KMS-11 (cell line): ENCODE measurements at regions not wholly inside any gene's neighbourhood (a gene's known extent, or its start where the extent isn't known, plus 50 kb on each side); places are given as distances from the start of the nearest gene placed in this dataset.
"Not testable (repeated sequence)": the region's sequence is repeated elsewhere in the genome, so short reads cannot be mapped to it uniquely, and the experiment has no call there.

Experiments
- H2AFZ ChIP-seq: fragments of 200-600 bp; sonication (generic); 2 replicates; pipeline ENCODE4 v1.6.1; 2016; ENCODE audit warnings: antibody characterized with exemption, mixed run types, low read depth
- H3K27ac ChIP-seq: fragments of 200-600 bp; sonication (generic); 2 replicates; pipeline ENCODE4 v1.6.1; 2016; ENCODE audit warnings: mild to moderate bottlenecking, mixed run types
- H3K27me3 ChIP-seq: fragments of 200-600 bp; sonication (generic); 2 replicates; pipeline ENCODE4 v1.6.1; 2017; ENCODE audit warnings: mild to moderate bottlenecking, low read depth, mixed run types, moderate library complexity; ENCODE audit not compliant: insufficient read depth
- H3K36me3 ChIP-seq: fragments of 200-600 bp; sonication (generic); 2 replicates; pipeline ENCODE4 v1.6.1; 2017; ENCODE audit warnings: mild to moderate bottlenecking, mixed run types; ENCODE audit not compliant: insufficient read depth
- H3K4me1 ChIP-seq: fragments of 200-600 bp; sonication (generic); 2 replicates; pipeline ENCODE4 v1.6.1; 2016; ENCODE audit warnings: mild to moderate bottlenecking, low read depth, mixed run types; ENCODE audit not compliant: poor library complexity, severe bottlenecking
- H3K4me2 ChIP-seq: fragments of 200-600 bp; sonication (generic); 2 replicates; pipeline ENCODE4 v1.7.0; 2016; ENCODE audit warnings: mild to moderate bottlenecking, mixed run types
- H3K4me3 ChIP-seq: fragments of 200-600 bp; sonication (generic); IDR thresholded peaks from 2 replicates; pipeline ENCODE4 v1.6.1; 2017; ENCODE audit warnings: low read depth, low read length, mixed read lengths; ENCODE audit not compliant: insufficient read depth
- H3K79me2 ChIP-seq: fragments of 200-600 bp; sonication (generic); 2 replicates; pipeline ENCODE4 v1.6.1; 2016; ENCODE audit warnings: low read depth, mixed run types; ENCODE audit not compliant: insufficient read depth
- H3K9ac ChIP-seq: fragments of 200-600 bp; sonication (generic); 2 replicates; pipeline ENCODE4 v1.6.1; 2016; ENCODE audit warnings: mild to moderate bottlenecking, mixed run types
- H4K20me1 ChIP-seq: fragments of 200-600 bp; sonication (generic); 2 replicates; pipeline ENCODE4 v1.6.1; 2016; ENCODE audit warnings: mild to moderate bottlenecking, mixed run types; ENCODE audit not compliant: insufficient read depth
- TF ChIP-seq, protein P1 (sequence below): fragments of 200-600 bp; sonication (generic); conservative IDR thresholded peaks from 2 replicates; pipeline ENCODE4 v1.6.1; 2017; ENCODE audit warnings: low read depth, mild to moderate bottlenecking, antibody characterized with exemption, low read length, moderate library complexity, mixed read lengths

DNA sequence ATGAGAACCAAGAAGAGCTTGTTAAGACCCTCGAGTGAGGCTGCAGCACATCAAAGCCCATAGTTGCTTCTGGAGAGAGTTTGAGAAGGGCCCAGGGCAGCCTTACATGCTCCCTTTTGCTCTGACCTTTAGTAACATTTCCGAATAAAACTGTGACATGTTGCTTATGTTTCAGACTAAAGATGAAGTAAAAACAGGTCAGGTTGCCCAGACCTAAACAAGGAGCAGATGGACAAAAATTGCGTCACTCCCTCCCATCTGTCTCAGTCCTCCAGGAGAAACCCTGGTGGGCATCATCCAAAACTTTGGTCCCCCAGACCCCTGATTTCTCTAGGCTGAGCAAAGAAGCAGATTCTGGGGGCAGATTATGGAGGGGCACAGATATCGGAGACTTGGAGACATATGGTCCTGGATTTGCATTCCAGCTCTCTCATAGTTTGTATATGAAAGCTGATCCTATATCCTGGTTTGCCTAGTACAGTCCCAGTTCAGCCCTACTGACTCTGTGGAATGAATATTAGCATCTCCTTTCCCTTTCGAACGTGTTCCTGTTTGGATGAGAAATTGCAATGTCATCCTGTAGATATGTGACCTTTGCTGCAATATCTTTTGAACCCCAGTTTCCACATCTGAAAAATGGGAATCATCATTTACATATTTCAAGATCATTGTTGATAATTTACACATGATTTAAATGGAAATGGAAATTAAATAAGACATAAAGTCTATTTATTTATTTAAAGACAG lies 304.9 kb upstream of the USP24 start:
- Histone ChIP-seq H3K27me3 (no peaks in the 10 kb centered on the region), H3K36me3 (no peaks in the 10 kb centered on the region), H3K9ac (no peak overlapping the region), H3K79me2 (no peaks in the 10 kb centered on the region), H4K20me1 (no peaks in the 10 kb centered on the region), H3K4me1 (no peaks in the 10 kb centered on the region), H3K4me2 (no peak overlapping the region), H2AFZ (no peak overlapping the region), H3K4me3 (no peak overlapping the region), H3K27ac (no peak overlapping the region)
- TF ChIP-seq, protein P1, sequence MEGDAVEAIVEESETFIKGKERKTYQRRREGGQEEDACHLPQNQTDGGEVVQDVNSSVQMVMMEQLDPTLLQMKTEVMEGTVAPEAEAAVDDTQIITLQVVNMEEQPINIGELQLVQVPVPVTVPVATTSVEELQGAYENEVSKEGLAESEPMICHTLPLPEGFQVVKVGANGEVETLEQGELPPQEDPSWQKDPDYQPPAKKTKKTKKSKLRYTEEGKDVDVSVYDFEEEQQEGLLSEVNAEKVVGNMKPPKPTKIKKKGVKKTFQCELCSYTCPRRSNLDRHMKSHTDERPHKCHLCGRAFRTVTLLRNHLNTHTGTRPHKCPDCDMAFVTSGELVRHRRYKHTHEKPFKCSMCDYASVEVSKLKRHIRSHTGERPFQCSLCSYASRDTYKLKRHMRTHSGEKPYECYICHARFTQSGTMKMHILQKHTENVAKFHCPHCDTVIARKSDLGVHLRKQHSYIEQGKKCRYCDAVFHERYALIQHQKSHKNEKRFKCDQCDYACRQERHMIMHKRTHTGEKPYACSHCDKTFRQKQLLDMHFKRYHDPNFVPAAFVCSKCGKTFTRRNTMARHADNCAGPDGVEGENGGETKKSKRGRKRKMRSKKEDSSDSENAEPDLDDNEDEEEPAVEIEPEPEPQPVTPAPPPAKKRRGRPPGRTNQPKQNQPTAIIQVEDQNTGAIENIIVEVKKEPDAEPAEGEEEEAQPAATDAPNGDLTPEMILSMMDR: no peak

DNA sequence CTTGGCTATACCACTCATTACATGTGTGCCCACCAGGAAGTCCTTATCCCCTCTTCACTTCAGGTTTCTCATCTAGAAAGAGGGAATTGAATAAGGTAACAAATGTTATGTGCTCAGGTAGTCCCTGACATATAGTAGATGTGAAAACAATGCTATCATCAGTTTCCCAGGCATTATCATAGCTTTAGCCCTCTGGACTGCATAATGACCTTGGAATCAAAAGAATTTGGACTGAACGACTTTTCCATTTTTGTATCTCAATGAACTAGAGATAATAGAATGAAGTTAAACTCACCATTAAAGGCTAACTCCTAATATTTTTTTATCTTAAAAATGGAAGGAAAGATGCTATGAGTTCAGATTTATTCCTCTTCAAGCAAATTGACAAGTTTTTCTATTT lies 304.1 kb upstream of the USP24 start:
- H4K20me1 ChIP-seq: no peaks in the 10 kb centered on the region
- no peaks in the 10 kb centered on the region for H3K79me2 ChIP-seq
- no peak overlapping the region for H3K4me3 ChIP-seq
- H3K27me3 ChIP-seq: no peaks in the 10 kb centered on the region
- H3K9ac ChIP-seq: no peak overlapping the region
- H3K4me2 ChIP-seq: no peak overlapping the region
- no peaks in the 10 kb centered on the region for H3K36me3 ChIP-seq
- no peak overlapping the region for H3K27ac ChIP-seq
- TF ChIP-seq, protein P1: no peak
- no peaks in the 10 kb centered on the region for H3K4me1 ChIP-seq
- no peak overlapping the region for H2AFZ ChIP-seq

DNA sequence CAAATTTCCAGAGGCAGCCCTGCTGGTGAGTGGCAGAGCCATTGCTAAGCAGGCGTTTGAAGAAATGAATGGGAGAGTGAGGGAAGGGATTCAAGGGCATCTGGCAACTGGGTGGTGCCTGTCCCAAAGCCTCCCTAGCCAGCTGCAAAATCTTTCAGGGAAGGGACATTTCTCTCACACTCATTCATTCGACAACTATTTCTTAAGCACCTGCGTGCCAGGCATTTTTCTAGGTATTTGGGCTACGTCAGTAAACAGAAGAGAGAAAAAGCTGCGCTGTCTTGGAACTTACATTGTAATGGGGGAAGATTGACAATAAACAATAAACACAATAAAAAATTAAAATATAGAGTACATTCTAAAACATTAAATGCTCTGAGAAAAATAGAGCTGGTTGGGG lies 301.9 kb upstream of the USP24 start:
- no peaks in the 10 kb centered on the region for H3K4me1 ChIP-seq
- no peak overlapping the region for H2AFZ ChIP-seq
- no peaks in the 10 kb centered on the region for H3K79me2 ChIP-seq
- no peaks in the 10 kb centered on the region for H3K27me3 ChIP-seq
- H3K27ac ChIP-seq: no peak overlapping the region
- no peak overlapping the region for H3K4me3 ChIP-seq
- TF ChIP-seq, protein P1: no peak
- H3K4me2 ChIP-seq: no peak overlapping the region
- H3K36me3 ChIP-seq: no peaks in the 10 kb centered on the region
- no peaks in the 10 kb centered on the region for H4K20me1 ChIP-seq
- no peak overlapping the region for H3K9ac ChIP-seq

DNA sequence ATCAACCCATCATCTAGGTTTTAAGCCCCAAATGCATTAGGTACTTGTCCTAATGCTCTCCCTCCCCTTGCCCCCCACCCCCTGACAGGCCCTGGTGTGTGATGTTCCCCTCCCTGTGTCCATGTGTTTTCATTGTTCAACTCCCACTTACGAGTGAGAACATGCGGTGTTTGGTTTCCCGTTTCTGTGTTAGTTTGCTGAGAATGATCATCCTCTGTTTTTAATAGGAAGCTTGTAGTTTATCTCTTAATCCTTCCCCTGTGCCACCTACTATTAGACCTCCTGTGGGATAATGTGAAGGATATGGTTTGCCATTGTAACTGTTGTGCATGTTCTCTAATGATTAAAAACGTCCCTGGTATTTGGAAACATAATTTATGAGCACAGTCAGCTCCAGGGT lies 299.4 kb upstream of the USP24 start:
- not testable (repeated sequence) for H4K20me1 ChIP-seq, H3K27ac ChIP-seq, H3K27me3 ChIP-seq, H3K9ac ChIP-seq, H3K4me1 ChIP-seq, H3K4me2 ChIP-seq, H3K4me3 ChIP-seq, H3K36me3 ChIP-seq, H2AFZ ChIP-seq, H3K79me2 ChIP-seq

DNA sequence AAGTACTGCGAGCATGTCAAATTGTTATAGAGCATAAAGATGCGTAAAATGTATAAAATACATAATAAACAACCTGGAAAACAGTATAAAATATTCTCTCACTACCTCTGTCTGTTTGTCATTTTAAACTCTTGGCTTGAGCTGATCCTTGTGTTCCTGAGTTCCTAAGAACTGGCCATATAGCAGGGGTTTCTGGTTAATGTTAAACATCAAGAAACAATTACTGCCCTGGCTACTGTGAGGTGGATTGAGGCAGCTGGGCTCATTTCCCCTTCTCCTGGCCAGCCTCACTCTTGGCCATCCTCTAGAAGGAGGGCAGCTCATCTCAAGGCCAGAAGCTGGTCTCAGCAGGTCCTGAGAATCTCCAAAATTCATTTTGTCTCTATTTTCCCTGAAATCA lies 297.3 kb upstream of the USP24 start:
- Histone ChIP-seq H3K27me3 (no peaks in the 10 kb centered on the region), H2AFZ (no peak overlapping the region), H4K20me1 (no peaks in the 10 kb centered on the region), H3K79me2 (no peaks in the 10 kb centered on the region), H3K27ac (no peak overlapping the region), H3K4me3 (no peak overlapping the region), H3K4me1 (no peaks in the 10 kb centered on the region), H3K36me3 (no peaks in the 10 kb centered on the region), H3K4me2 (no peak overlapping the region), H3K9ac (no peak overlapping the region)
- TF ChIP-seq, protein P1: no peak
